Suprapubic skin (tissue), 4 donors: ENCODE measurements at regions not wholly inside any gene's neighbourhood (a gene's known extent, or its start where the extent isn't known, plus 50 kb on each side); places are given as distances from the start of the nearest gene placed in this dataset.

Experiments used
- DNase-seq, 2 donors: peaks; one replicate each; pipeline ENCODE4 v3.0.0-alpha.2; 2019; ENCODE audit warnings: low spot score in 2 of 2
- H3K27ac ChIP-seq: fragments of 200-600 bp; sonication (generic); one replicate; pipeline ENCODE4 v1.5.1; 2019
- H3K27me3 ChIP-seq: fragments of 200-600 bp; sonication (generic); one replicate; pipeline ENCODE4 v1.5.1; 2019
- H3K36me3 ChIP-seq: fragments of 200-600 bp; sonication (generic); one replicate; pipeline ENCODE4 v1.5.1; 2019
- H3K4me1 ChIP-seq: fragments of 200-600 bp; sonication (generic); one replicate; pipeline ENCODE4 v1.5.1; 2019
- H3K4me3 ChIP-seq: fragments of 200-600 bp; sonication (generic); one replicate; pipeline ENCODE4 v1.5.1; 2019; ENCODE audit warnings: mild to moderate bottlenecking
- H3K9me3 ChIP-seq: fragments of 200-600 bp; sonication (generic); one replicate; pipeline ENCODE4 v1.5.1; 2019
- CTCF ChIP-seq, 2 donors: fragments of 200-600 bp in 1 of 2; fragments of 450-650 bp in 1 of 2; sonication (generic) in 1 of 2; IDR thresholded peaks; one replicate each; pipeline ENCODE4 v1.5.1; 2016 to 2019; ENCODE audit warnings: antibody characterized with exemption in 2 of 2, mild to moderate bottlenecking in 1 of 2, moderate library complexity in 1 of 2
- EP300 ChIP-seq: sonication (generic); formaldehyde crosslinking; IDR thresholded peaks from one replicate; pipeline ENCODE4 v1.6.1; 2017; ENCODE audit warnings: antibody characterized with exemption
- POLR2A ChIP-seq, 2 donors: fragments of 450-650 bp; IDR thresholded peaks; one replicate each; pipeline ENCODE4 v1.6.1; 2017; ENCODE audit warnings: antibody characterized with exemption in 2 of 2, mild to moderate bottlenecking in 2 of 2, moderate library complexity in 2 of 2
- POLR2AphosphoS5 ChIP-seq, 3 donors: sonication (generic); formaldehyde crosslinking; IDR thresholded peaks; one replicate each; pipeline ENCODE4 v1.6.1; 2017; ENCODE audit warnings: antibody characterized with exemption in 3 of 3
- WGBS: methylation state at CpG from one replicate; pipeline ENCODE4 v1.1.5; 2018; 5-methylcytosine and 5-hydroxymethylcytosine counted together

- WGBS = 75% methylated on average over 4 of the region's 4 CpGs
- Histone ChIP-seq H3K27ac (no peak overlapping the region), H3K9me3 (no peaks in the 10 kb centered on the region), H3K36me3 (no peaks in the 10 kb centered on the region), H3K4me1 (no peaks in the 10 kb centered on the region), H3K27me3 (no peaks in the 10 kb centered on the region), H3K4me3 (no peak overlapping the region)
- no peak for TF ChIP-seq POLR2A (IDR thresholded peaks at IDR 0.05)
- no peak for TF ChIP-seq POLR2AphosphoS5 (IDR thresholded peaks at IDR 0.05)
- no peak for TF ChIP-seq EP300
- no peak for TF ChIP-seq CTCF (IDR thresholded peaks at IDR 0.05)
- no peak for DNase-seq
Observed at GRCh38 chr11:91373497-91373896, 851.1 kb upstream of the FAT3 start.

- no peaks in the 10 kb centered on the region for H3K4me1 ChIP-seq
- H3K9me3 ChIP-seq = no peaks in the 10 kb centered on the region
- 88% methylated on average over 6 of the region's 6 CpGs for WGBS
- DNase-seq = no peak
- no peak overlapping the region for H3K4me3 ChIP-seq
- H3K27me3 ChIP-seq = no peaks in the 10 kb centered on the region
- H3K36me3 ChIP-seq = no peaks in the 10 kb centered on the region
- TF ChIP-seq POLR2AphosphoS5 (IDR thresholded peaks at IDR 0.05) (no peak), POLR2A (IDR thresholded peaks at IDR 0.05) (no peak), CTCF (IDR thresholded peaks at IDR 0.05) (no peak), EP300 (no peak)
- no peak overlapping the region for H3K27ac ChIP-seq
Observed at GRCh38 chr11:91366816-91367215, 857.8 kb upstream of the FAT3 start.

GRCh38 chr11:91365986-91366585, 858.5 kb upstream of the FAT3 start:
- no peak overlapping the region for H3K4me3 ChIP-seq
- DNase-seq = no peak

GRCh38 chr11:91350931-91351330, 873.7 kb upstream of the FAT3 start:
- Histone ChIP-seq H3K27ac (no peak overlapping the region), H3K4me1 (no peaks in the 10 kb centered on the region), H3K27me3 (no peaks in the 10 kb centered on the region), H3K9me3 (no peaks in the 10 kb centered on the region), H3K4me3 (no peak overlapping the region), H3K36me3 (no peaks in the 10 kb centered on the region)
- DNase-seq = no peak
- TF ChIP-seq POLR2AphosphoS5 (IDR thresholded peaks at IDR 0.05) = no peak
- no peak for TF ChIP-seq CTCF (IDR thresholded peaks at IDR 0.05)
- no peak for TF ChIP-seq EP300
- no peak for TF ChIP-seq POLR2A (IDR thresholded peaks at IDR 0.05)
- 69% methylated on average over 3 of the region's 3 CpGs for WGBS

More at GRCh38 chr11:91365986-91366585, 858.5 kb upstream of the FAT3 start:
- H3K4me1 ChIP-seq = no peaks in the 10 kb centered on the region
- no peaks in the 10 kb centered on the region for H3K9me3 ChIP-seq
- TF ChIP-seq EP300 (no peak), POLR2AphosphoS5 (IDR thresholded peaks at IDR 0.05) (no peak), POLR2A (IDR thresholded peaks at IDR 0.05) (no peak), CTCF (IDR thresholded peaks at IDR 0.05) (no peak)
- 67% methylated on average over 7 of the region's 7 CpGs for WGBS
- no peaks in the 10 kb centered on the region for H3K27me3 ChIP-seq
- no peak overlapping the region for H3K27ac ChIP-seq
- H3K36me3 ChIP-seq = no peaks in the 10 kb centered on the region

- 87% methylated on average over 2 of the region's 2 CpGs for WGBS
- peaks cover 3% of the 10 kb centered on the region for H3K9me3 ChIP-seq
- DNase-seq = no peak
- H3K27me3 ChIP-seq = no peaks in the 10 kb centered on the region
- no peaks in the 10 kb centered on the region for H3K36me3 ChIP-seq
- TF ChIP-seq POLR2A (IDR thresholded peaks at IDR 0.05) = no peak
- no peak for TF ChIP-seq EP300
- no peak for TF ChIP-seq CTCF (IDR thresholded peaks at IDR 0.05)
- no peak for TF ChIP-seq POLR2AphosphoS5 (IDR thresholded peaks at IDR 0.05)
- H3K4me3 ChIP-seq = no peak overlapping the region
- H3K4me1 ChIP-seq = no peaks in the 10 kb centered on the region
- no peak overlapping the region for H3K27ac ChIP-seq
Observed at GRCh38 chr11:91326751-91327150, 897.9 kb upstream of the FAT3 start.
